Ovary (tissue), 3 donors: ENCODE measurements at regions not wholly inside any gene's neighbourhood (a gene's known extent, or its start where the extent isn't known, plus 50 kb on each side); places are given as distances from the start of the nearest gene placed in this dataset.

Experiments used
- EP300 ChIP-seq: sonication (generic); formaldehyde crosslinking; IDR thresholded peaks from one replicate; pipeline ENCODE4 v1.6.1; 2017; ENCODE audit warnings: antibody characterized with exemption
- POLR2A ChIP-seq: fragments of 450-650 bp; IDR thresholded peaks from one replicate; pipeline ENCODE4 v1.6.1; 2017; ENCODE audit warnings: antibody characterized with exemption, mild to moderate bottlenecking, moderate library complexity
- TF ChIP-seq, protein P1 (sequence below), 3 donors: fragments of 450-650 bp in 2 of 3; fragments of 200-600 bp in 1 of 3; IDR thresholded peaks; one replicate each; pipeline versions ENCODE4 v1.5.1 to v1.8.0; 2016 to 2022; ENCODE audit warnings: antibody characterized with exemption in 3 of 3, mild to moderate bottlenecking in 1 of 3
- donor health status: DM: no; HTN: no; CAD: no.

- TF ChIP-seq, protein P1, sequence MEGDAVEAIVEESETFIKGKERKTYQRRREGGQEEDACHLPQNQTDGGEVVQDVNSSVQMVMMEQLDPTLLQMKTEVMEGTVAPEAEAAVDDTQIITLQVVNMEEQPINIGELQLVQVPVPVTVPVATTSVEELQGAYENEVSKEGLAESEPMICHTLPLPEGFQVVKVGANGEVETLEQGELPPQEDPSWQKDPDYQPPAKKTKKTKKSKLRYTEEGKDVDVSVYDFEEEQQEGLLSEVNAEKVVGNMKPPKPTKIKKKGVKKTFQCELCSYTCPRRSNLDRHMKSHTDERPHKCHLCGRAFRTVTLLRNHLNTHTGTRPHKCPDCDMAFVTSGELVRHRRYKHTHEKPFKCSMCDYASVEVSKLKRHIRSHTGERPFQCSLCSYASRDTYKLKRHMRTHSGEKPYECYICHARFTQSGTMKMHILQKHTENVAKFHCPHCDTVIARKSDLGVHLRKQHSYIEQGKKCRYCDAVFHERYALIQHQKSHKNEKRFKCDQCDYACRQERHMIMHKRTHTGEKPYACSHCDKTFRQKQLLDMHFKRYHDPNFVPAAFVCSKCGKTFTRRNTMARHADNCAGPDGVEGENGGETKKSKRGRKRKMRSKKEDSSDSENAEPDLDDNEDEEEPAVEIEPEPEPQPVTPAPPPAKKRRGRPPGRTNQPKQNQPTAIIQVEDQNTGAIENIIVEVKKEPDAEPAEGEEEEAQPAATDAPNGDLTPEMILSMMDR (IDR thresholded peaks at IDR 0.05): no peak
- TF ChIP-seq POLR2A (no peak), EP300 (no peak)
Observed at GRCh38 chr9:106414042-106414441, 448.9 kb upstream of the ZNF462 start.
